ENCODE measurements at regions not wholly inside any gene's neighbourhood (a gene's known extent, or its start where the extent isn't known, plus 50 kb on each side); places are given as distances from the start of the nearest gene placed in this dataset.

DNA sequence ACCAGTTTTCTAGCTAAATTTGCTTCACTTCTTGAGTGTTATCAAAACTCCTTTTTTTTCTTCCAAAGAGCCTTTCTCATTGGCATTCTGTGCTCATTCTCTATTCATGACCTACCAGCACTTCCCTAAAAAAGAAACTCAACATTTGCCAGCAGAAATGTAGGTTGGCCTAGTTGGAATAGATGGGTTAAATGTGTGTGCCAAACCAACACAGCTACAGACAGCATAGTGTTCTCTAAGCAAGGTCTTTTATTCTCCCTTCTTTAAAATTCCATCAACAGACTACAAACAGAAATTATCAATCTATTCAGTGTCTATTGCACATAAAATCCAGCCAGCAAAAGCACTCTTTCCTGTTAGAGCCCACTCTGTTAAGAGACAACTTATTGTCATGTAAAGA, 255.8 kb upstream of the PUM3 start:
- H3K9me3 ChIP-seq (ENCODE audit: control insufficient read depth, insufficient read depth, low read depth, low read length), result no peaks in the 10 kb centered on the region
- H3K9ac ChIP-seq (ENCODE audit: insufficient read depth, low read length), result no peak overlapping the region
- no peaks in the 10 kb centered on the region for H4K20me1 ChIP-seq (ENCODE audit: control insufficient read depth, extremely low read depth, insufficient read depth, low read length)
- H3K4me2 ChIP-seq (ENCODE audit: extremely low read depth, insufficient read depth, low read length), result no peak overlapping the region
- no peak overlapping the region for H3K27ac ChIP-seq (ENCODE audit: insufficient read depth, low read length)
- no peak overlapping the region for H3K4me3 ChIP-seq (replicated peaks in 1 of 4; ENCODE audit: control extremely low read depth in 1 of 4, insufficient read depth in 1 of 4, low read depth in 3 of 4, low read length in 4 of 4)
- H3K79me2 ChIP-seq (ENCODE audit: control insufficient read depth, insufficient read depth, low read length), result no peaks in the 10 kb centered on the region
- H3K36me3 ChIP-seq (ENCODE audit: control insufficient read depth, insufficient read depth, low read length), result no peaks in the 10 kb centered on the region
- H3K4me1 ChIP-seq (ENCODE audit: control insufficient read depth, extremely low read depth, insufficient read depth, low read length), result no peaks in the 10 kb centered on the region
- DNase-seq (ENCODE audit: low read depth in 2 of 2), result no peak
- no peaks in the 10 kb centered on the region for H3K27me3 ChIP-seq (ENCODE audit: control insufficient read depth, insufficient read depth, low read length)
- TF ChIP-seq CTCF (conservative IDR thresholded peaks at IDR 0.05 in 1 of 2, IDR thresholded peaks at IDR 0.05 in 1 of 2; ENCODE audit: low read depth in 1 of 2, low read length in 2 of 2) (no peak), EZH2 (IDR thresholded peaks at IDR 0.05; ENCODE audit: low read length, missing control alignments) (no peak)
- H2AFZ ChIP-seq (ENCODE audit: low read length), result no peak overlapping the region

DNA sequence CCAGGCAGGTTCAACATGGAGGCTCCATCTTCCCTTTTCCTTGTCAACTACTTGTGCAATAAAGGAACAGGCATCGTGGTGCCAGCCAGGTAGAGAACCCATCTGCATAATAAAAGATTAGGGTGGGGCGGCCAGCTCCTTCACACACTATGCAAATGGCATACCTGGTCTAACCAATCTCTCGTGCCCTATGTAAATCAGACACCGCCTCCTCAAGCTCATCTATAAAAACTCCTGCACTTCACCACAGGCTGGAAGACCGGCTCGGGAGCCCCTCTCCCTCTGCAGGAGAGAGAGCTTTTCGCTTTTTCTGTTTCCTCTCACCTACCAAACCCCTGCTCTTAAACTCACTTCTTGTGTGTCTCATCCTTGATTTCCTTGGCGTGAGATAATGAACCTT, 244.3 kb upstream of the PUM3 start:
- TF ChIP-seq EZH2 (IDR thresholded peaks at IDR 0.05; ENCODE audit: low read length, missing control alignments) (no peak), CTCF (conservative IDR thresholded peaks at IDR 0.05 in 1 of 2, IDR thresholded peaks at IDR 0.05 in 1 of 2; ENCODE audit: low read depth in 1 of 2, low read length in 2 of 2) (no peak)
- no peak overlapping the region for H3K4me2 ChIP-seq (ENCODE audit: extremely low read depth, insufficient read depth, low read length)
- H3K79me2 ChIP-seq (ENCODE audit: control insufficient read depth, insufficient read depth, low read length), result no peaks in the 10 kb centered on the region
- H3K4me1 ChIP-seq (ENCODE audit: control insufficient read depth, extremely low read depth, insufficient read depth, low read length), result no peaks in the 10 kb centered on the region
- H3K36me3 ChIP-seq (ENCODE audit: control insufficient read depth, insufficient read depth, low read length), result no peaks in the 10 kb centered on the region
- H3K4me3 ChIP-seq (replicated peaks in 1 of 4; ENCODE audit: control extremely low read depth in 1 of 4, insufficient read depth in 1 of 4, low read depth in 3 of 4, low read length in 4 of 4), result no peak overlapping the region
- H3K9ac ChIP-seq (ENCODE audit: insufficient read depth, low read length), result no peak overlapping the region
- H3K9me3 ChIP-seq (ENCODE audit: control insufficient read depth, insufficient read depth, low read depth, low read length), result no peaks in the 10 kb centered on the region
- H3K27ac ChIP-seq (ENCODE audit: insufficient read depth, low read length), result no peak overlapping the region
- H3K27me3 ChIP-seq (ENCODE audit: control insufficient read depth, insufficient read depth, low read length), result no peaks in the 10 kb centered on the region
- no peak for DNase-seq (ENCODE audit: low read depth in 2 of 2)
- no peak overlapping the region for H2AFZ ChIP-seq (ENCODE audit: low read length)
- H4K20me1 ChIP-seq (ENCODE audit: control insufficient read depth, extremely low read depth, insufficient read depth, low read length), result no peaks in the 10 kb centered on the region

GRCh38 chr9:3087697-3088096, 243.8 kb upstream of the PUM3 start:
- no peaks in the 10 kb centered on the region for H3K36me3 ChIP-seq (ENCODE audit: control insufficient read depth, insufficient read depth, low read length)
- no peaks in the 10 kb centered on the region for H3K27me3 ChIP-seq (ENCODE audit: control insufficient read depth, insufficient read depth, low read length)
- H3K4me3 ChIP-seq (replicated peaks in 1 of 4; ENCODE audit: control extremely low read depth in 1 of 4, insufficient read depth in 1 of 4, low read depth in 3 of 4, low read length in 4 of 4), result no peak overlapping the region
- no peak overlapping the region for H3K4me2 ChIP-seq (ENCODE audit: extremely low read depth, insufficient read depth, low read length)
- no peak overlapping the region for H3K9ac ChIP-seq (ENCODE audit: insufficient read depth, low read length)
- no peaks in the 10 kb centered on the region for H3K9me3 ChIP-seq (ENCODE audit: control insufficient read depth, insufficient read depth, low read depth, low read length)
- H3K79me2 ChIP-seq (ENCODE audit: control insufficient read depth, insufficient read depth, low read length), result no peaks in the 10 kb centered on the region
- H3K27ac ChIP-seq (ENCODE audit: insufficient read depth, low read length), result no peak overlapping the region
- no peak for DNase-seq (ENCODE audit: low read depth in 2 of 2)
- no peaks in the 10 kb centered on the region for H4K20me1 ChIP-seq (ENCODE audit: control insufficient read depth, extremely low read depth, insufficient read depth, low read length)
- no peak overlapping the region for H2AFZ ChIP-seq (ENCODE audit: low read length)
- no peak for TF ChIP-seq EZH2 (IDR thresholded peaks at IDR 0.05; ENCODE audit: low read length, missing control alignments)
- no peak for TF ChIP-seq CTCF (conservative IDR thresholded peaks at IDR 0.05 in 1 of 2, IDR thresholded peaks at IDR 0.05 in 1 of 2; ENCODE audit: low read depth in 1 of 2, low read length in 2 of 2)
- H3K4me1 ChIP-seq (ENCODE audit: control insufficient read depth, extremely low read depth, insufficient read depth, low read length), result no peaks in the 10 kb centered on the region
